ENCODE measurements at regions not wholly inside any gene's neighbourhood (a gene's known extent, or its start where the extent isn't known, plus 50 kb on each side); places are given as distances from the start of the nearest gene placed in this dataset.

GRCh38 chr20:12203981-12204380 lies 286.3 kb downstream of the BTBD3 start:
- TF ChIP-seq EZH2 (IDR thresholded peaks at IDR 0.05; ENCODE audit: low read length, missing control alignments) (no peak), CTCF (conservative IDR thresholded peaks at IDR 0.05 in 1 of 2, IDR thresholded peaks at IDR 0.05 in 1 of 2; ENCODE audit: low read depth in 1 of 2, low read length in 2 of 2) (no peak)
